ENCODE measurements at regions not wholly inside any gene's neighbourhood (a gene's known extent, or its start where the extent isn't known, plus 50 kb on each side); places are given as distances from the start of the nearest gene placed in this dataset.

- Histone ChIP-seq H3K27me3 (ENCODE audit: insufficient read depth, low read length) (no peaks in the 10 kb centered on the region), H3K27ac (ENCODE audit: low read depth, low read length) (peak overlapping the region; percentile 92), H3K79me2 (ENCODE audit: insufficient read depth, low read length) (peaks cover 100% of the 10 kb centered on the region), H3K4me3 (ENCODE audit: insufficient read depth, low read length) (no peak overlapping the region), H4K20me1 (ENCODE audit: insufficient read depth, low read length) (peaks cover 87% of the 10 kb centered on the region), H2AFZ (ENCODE audit: low read length) (no peak overlapping the region), H3K4me1 (ENCODE audit: insufficient read depth, low read length) (peaks cover 58% of the 10 kb centered on the region), H3K9me3 (ENCODE audit: low read depth, low read length) (no peaks in the 10 kb centered on the region), H3K36me3 (ENCODE audit: insufficient read depth, low read length) (peaks cover 5% of the 10 kb centered on the region), H3K4me2 (ENCODE audit: insufficient read depth, low read length) (peak overlapping the region; percentile 40)
- DNase-seq (ENCODE audit: insufficient read length, low spot score, missing footprints): no peak
- TF ChIP-seq CTCF (IDR thresholded peaks at IDR 0.05; ENCODE audit: extremely low read depth, low read depth, low read length): no peak
Measured at GRCh38 chr17:77455891-77456260, 315.1 kb downstream of the SEC14L1 start.

DNA sequence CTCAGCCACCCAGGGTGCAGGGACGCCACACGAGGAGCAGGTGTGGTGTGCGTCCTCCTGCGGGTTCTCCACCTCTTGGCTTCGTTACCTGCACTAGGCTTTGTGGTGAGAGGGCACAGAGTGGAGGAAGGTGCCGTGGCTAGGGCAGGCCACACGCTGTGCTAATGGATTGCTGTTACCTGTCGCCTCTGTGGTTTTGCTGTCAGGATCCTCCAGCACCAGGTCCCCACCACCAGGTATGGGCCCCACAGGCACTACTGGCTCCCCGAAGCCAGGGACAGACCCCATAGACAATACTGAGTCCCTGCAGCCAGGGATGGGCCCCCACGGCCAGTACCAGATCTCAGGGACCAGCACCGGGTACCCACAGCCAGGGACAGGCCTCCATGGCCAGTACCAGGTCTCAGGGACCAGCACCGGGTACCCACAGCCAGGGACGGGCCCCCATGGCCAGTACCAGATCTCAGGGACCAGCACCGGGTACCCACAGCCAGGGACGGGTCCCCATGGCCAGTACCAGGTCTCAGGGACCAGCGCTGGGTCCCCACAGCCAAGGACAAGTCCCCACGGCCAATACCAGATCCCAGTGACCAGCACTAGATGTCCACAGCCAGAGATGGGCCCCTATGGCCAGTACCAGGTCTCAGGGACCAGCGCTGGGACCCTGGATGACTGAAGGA, 315.6 kb downstream of the SEC14L1 start:
- Histone ChIP-seq H3K4me1 (ENCODE audit: insufficient read depth, low read length) (peaks cover 54% of the 10 kb centered on the region), H3K4me3 (ENCODE audit: insufficient read depth, low read length) (no peak overlapping the region), H2AFZ (ENCODE audit: low read length) (no peak overlapping the region), H3K79me2 (ENCODE audit: insufficient read depth, low read length) (peaks cover 98% of the 10 kb centered on the region), H3K27me3 (ENCODE audit: insufficient read depth, low read length) (no peaks in the 10 kb centered on the region), H3K27ac (ENCODE audit: low read depth, low read length) (peak overlapping the region; percentile 92), H4K20me1 (ENCODE audit: insufficient read depth, low read length) (peaks cover 84% of the 10 kb centered on the region), H3K36me3 (ENCODE audit: insufficient read depth, low read length) (peaks cover 5% of the 10 kb centered on the region), H3K4me2 (ENCODE audit: insufficient read depth, low read length) (no peak overlapping the region), H3K9me3 (ENCODE audit: low read depth, low read length) (no peaks in the 10 kb centered on the region)
- no peak for TF ChIP-seq CTCF (IDR thresholded peaks at IDR 0.05; ENCODE audit: extremely low read depth, low read depth, low read length)
- DNase-seq (ENCODE audit: insufficient read length, low spot score, missing footprints): no peak

- peaks cover 98% of the 10 kb centered on the region for H3K79me2 ChIP-seq (ENCODE audit: insufficient read depth, low read length)
- DNase-seq (ENCODE audit: insufficient read length, low spot score, missing footprints): peak; percentile 79
- no peak overlapping the region for H3K4me2 ChIP-seq (ENCODE audit: insufficient read depth, low read length)
- H3K4me1 ChIP-seq (ENCODE audit: insufficient read depth, low read length): peaks cover 47% of the 10 kb centered on the region
- TF ChIP-seq CTCF (IDR thresholded peaks at IDR 0.05; ENCODE audit: extremely low read depth, low read depth, low read length): no peak
- peak overlapping the region; percentile 92 for H3K27ac ChIP-seq (ENCODE audit: low read depth, low read length)
- peaks cover 10% of the 10 kb centered on the region for H3K36me3 ChIP-seq (ENCODE audit: insufficient read depth, low read length)
- H4K20me1 ChIP-seq (ENCODE audit: insufficient read depth, low read length): peaks cover 85% of the 10 kb centered on the region
- no peak overlapping the region for H3K4me3 ChIP-seq (ENCODE audit: insufficient read depth, low read length)
- no peaks in the 10 kb centered on the region for H3K9me3 ChIP-seq (ENCODE audit: low read depth, low read length)
- H2AFZ ChIP-seq (ENCODE audit: low read length): no peak overlapping the region
- H3K27me3 ChIP-seq (ENCODE audit: insufficient read depth, low read length): no peaks in the 10 kb centered on the region
Measured at GRCh38 chr17:77456951-77457548, 316.3 kb downstream of the SEC14L1 start.

DNA sequence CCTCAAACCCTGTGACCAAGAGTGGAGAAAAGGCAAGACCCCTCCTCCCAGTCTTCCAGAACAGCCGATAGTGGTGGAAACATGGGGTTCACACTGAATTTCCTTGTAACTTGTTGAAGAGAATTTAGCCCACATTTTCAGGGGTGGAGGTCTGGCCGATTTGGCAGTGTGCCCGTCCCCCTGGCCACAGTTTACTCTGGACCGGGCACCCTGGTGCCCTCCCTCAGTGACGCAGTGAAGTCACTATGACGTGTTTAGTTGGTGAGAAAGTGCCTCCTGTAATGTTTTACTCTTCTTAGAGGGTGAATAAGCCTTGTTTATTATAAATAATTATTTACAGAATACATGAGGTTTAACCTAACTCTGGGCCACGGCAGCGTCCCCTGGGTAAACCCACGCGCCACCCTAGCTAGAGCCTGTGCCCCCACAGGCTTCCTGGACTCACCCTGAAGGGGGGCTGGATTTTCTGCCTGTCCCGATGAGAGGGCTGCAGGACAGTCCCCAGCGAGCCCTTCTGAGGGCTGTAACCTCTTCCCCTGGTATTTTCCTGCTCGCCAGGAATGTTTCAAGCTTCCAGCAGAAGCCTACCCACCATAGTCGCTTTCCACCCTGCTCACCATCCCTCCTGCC, 316.9 kb downstream of the SEC14L1 start:
- H3K9me3 ChIP-seq (ENCODE audit: low read depth, low read length): no peaks in the 10 kb centered on the region
- no peak overlapping the region for H3K4me2 ChIP-seq (ENCODE audit: insufficient read depth, low read length)
- H3K79me2 ChIP-seq (ENCODE audit: insufficient read depth, low read length): peaks cover 98% of the 10 kb centered on the region
- H3K27me3 ChIP-seq (ENCODE audit: insufficient read depth, low read length): no peaks in the 10 kb centered on the region
- DNase-seq (ENCODE audit: insufficient read length, low spot score, missing footprints): no peak
- peaks cover 41% of the 10 kb centered on the region for H3K4me1 ChIP-seq (ENCODE audit: insufficient read depth, low read length)
- H3K36me3 ChIP-seq (ENCODE audit: insufficient read depth, low read length): peaks cover 8% of the 10 kb centered on the region
- no peak overlapping the region for H3K4me3 ChIP-seq (ENCODE audit: insufficient read depth, low read length)
- peaks cover 79% of the 10 kb centered on the region for H4K20me1 ChIP-seq (ENCODE audit: insufficient read depth, low read length)
- TF ChIP-seq CTCF (IDR thresholded peaks at IDR 0.05; ENCODE audit: extremely low read depth, low read depth, low read length): no peak
- peak overlapping the region; percentile 92 for H3K27ac ChIP-seq (ENCODE audit: low read depth, low read length)
- no peak overlapping the region for H2AFZ ChIP-seq (ENCODE audit: low read length)
